ENCODE measurements at regions not wholly inside any gene's neighbourhood (a gene's known extent, or its start where the extent isn't known, plus 50 kb on each side); places are given as distances from the start of the nearest gene placed in this dataset.

GRCh38 chr14:80388980-80389711, 177.8 kb upstream of the DIO2 start:
- DNase-seq (ENCODE audit: low spot score in 2 of 2) (no peak), ATAC-seq (no peak)
- no peak overlapping the region for H3K27ac Mint-ChIP-seq
- peaks cover 0 to 5% of the 10 kb centered on the region in 2 donors for H3K36me3 Mint-ChIP-seq
- peaks cover 4 to 5% of the 10 kb centered on the region in 2 donors for H3K9me3 Mint-ChIP-seq

- no peak for ATAC-seq
- H3K27ac Mint-ChIP-seq, result no peak overlapping the region
These were observed 176.3 kb upstream of the DIO2 start for GRCh38 chr14:80387563-80387981.

DNA sequence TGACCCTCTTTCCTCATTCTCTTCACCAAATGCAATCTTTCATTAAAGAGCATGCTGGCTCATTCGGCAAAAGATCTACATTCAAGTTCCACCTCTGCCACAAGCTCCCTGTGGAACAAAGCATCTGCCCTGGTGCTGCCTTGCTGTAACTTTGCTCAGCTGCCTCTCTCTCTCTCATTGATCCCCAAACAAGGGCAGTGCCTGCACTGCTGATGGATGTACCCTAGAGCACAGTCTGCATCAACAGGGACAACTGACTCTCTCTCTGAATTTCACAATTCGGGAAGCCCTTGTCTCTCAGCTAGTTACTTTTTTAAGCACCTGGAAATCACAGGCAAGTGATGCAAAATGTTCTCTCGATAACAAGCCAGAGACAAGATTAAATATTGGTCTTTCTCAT, 174.0 kb upstream of the DIO2 start:
- ATAC-seq (no peak), DNase-seq (ENCODE audit: low spot score in 2 of 2) (no peak)
- H3K36me3 Mint-ChIP-seq, result peaks cover 0 to 5% of the 10 kb centered on the region in 2 donors
- no peak overlapping the region for H3K27ac Mint-ChIP-seq
- peaks cover 4 to 5% of the 10 kb centered on the region in 2 donors for H3K9me3 Mint-ChIP-seq

More at GRCh38 chr14:80387563-80387981, 176.3 kb upstream of the DIO2 start:
- peaks cover 4 to 5% of the 10 kb centered on the region in 2 donors for H3K9me3 Mint-ChIP-seq
- peaks cover 0 to 5% of the 10 kb centered on the region in 2 donors for H3K36me3 Mint-ChIP-seq
- DNase-seq (ENCODE audit: low spot score in 2 of 2), result no peak

GRCh38 chr14:80383223-80383622, 171.9 kb upstream of the DIO2 start:
- no peak overlapping the region for H3K27ac Mint-ChIP-seq
- peaks cover 5 to 8% of the 10 kb centered on the region in 2 donors for H3K9me3 Mint-ChIP-seq
- peaks cover 0 to 5% of the 10 kb centered on the region in 2 donors for H3K36me3 Mint-ChIP-seq
- DNase-seq (ENCODE audit: low spot score in 2 of 2) (no peak), ATAC-seq (no peak)

DNA sequence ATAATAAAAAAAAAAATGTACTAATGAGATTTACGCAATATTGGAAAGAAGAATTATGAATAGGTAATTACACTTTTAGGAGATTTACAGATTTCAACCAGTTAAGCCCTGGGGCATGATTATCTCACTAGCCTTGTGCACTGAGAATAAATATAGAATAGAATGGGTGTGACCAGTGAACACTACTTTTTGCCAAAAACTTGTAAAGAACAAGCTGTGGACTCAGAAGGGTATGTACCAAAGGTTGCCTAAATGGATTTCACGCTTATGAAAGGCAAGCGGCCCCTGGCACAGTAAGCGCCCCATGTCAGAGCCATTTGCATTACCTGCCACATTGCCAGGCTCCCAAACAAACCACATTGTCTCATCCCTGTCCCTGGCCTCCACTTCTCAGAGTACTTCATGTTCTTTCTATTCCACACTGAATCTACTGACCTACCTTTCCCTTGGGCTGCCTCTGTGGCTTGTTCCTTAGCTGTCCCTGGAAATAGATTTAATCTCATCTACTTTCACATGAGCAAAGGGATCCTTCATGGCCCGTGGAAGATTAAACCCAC, 170.6 kb upstream of the DIO2 start:
- Mint-ChIP-seq H3K9me3 (peaks cover 5 to 8% of the 10 kb centered on the region in 2 donors), H3K27ac (no peak overlapping the region), H3K36me3 (peaks cover 0 to 5% of the 10 kb centered on the region in 2 donors)
- DNase-seq (ENCODE audit: low spot score in 2 of 2) (no peak), ATAC-seq (no peak)

GRCh38 chr14:80379035-80379434, 167.7 kb upstream of the DIO2 start:
- Mint-ChIP-seq H3K27ac (no peak overlapping the region), H3K36me3 (no peaks in the 10 kb centered on the region), H3K9me3 (peaks cover 5 to 7% of the 10 kb centered on the region in 2 donors)
- no peak for DNase-seq (ENCODE audit: low spot score in 2 of 2)
- no peak for ATAC-seq

- peaks cover 10% of the 10 kb centered on the region in 2 donors for H3K9me3 Mint-ChIP-seq
- no peak for DNase-seq (ENCODE audit: low spot score in 2 of 2)
- ATAC-seq, result no peak
- H3K36me3 Mint-ChIP-seq, result no peaks in the 10 kb centered on the region
- no peak overlapping the region for H3K27ac Mint-ChIP-seq
These were observed 166.9 kb upstream of the DIO2 start for GRCh38 chr14:80378084-80378690.

DNA sequence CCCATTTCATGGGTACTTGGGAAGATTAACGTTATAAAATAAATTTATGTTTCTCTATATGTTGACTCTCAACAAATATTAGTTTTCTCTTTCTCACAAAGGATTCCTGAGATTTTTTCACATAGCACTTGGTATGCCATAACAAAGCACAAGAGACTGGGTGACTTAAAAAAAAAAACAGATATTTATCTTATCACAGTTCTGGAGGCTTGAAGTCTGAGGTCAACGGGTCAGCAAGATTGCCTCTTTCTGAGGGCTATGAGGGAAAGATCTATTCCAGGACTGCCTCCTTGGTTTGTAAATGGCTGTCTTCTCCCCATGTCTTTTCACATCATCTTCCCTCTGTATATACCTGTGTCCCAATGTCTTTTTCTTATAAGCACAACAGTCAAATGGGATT, 153.5 kb upstream of the DIO2 start:
- Mint-ChIP-seq H3K36me3 (no peaks in the 10 kb centered on the region), H3K9me3 (peaks cover 6% of the 10 kb centered on the region in 2 donors), H3K27ac (no peak overlapping the region)
- ATAC-seq (no peak), DNase-seq (ENCODE audit: low spot score in 2 of 2) (no peak)

GRCh38 chr14:80364274-80364673, 153.0 kb upstream of the DIO2 start:
- ATAC-seq (no peak), DNase-seq (ENCODE audit: low spot score in 2 of 2) (no peak)
- no peak overlapping the region for H3K27ac Mint-ChIP-seq
- no peaks in the 10 kb centered on the region for H3K36me3 Mint-ChIP-seq
- H3K9me3 Mint-ChIP-seq, result peaks cover 6% of the 10 kb centered on the region in 2 donors

GRCh38 chr14:80358112-80358511, 146.8 kb upstream of the DIO2 start:
- no peak overlapping the region for H3K27ac Mint-ChIP-seq
- ATAC-seq (no peak), DNase-seq (ENCODE audit: low spot score in 2 of 2) (no peak)
- H3K36me3 Mint-ChIP-seq, result no peaks in the 10 kb centered on the region
- H3K9me3 Mint-ChIP-seq, result peaks cover 6 to 12% of the 10 kb centered on the region in 2 donors

- H3K27ac Mint-ChIP-seq, result no peak overlapping the region
- no peaks in the 10 kb centered on the region for H3K36me3 Mint-ChIP-seq
- no peak for DNase-seq (ENCODE audit: low spot score in 2 of 2)
- no peak for ATAC-seq
- H3K9me3 Mint-ChIP-seq, result peaks cover 5 to 10% of the 10 kb centered on the region in 2 donors
These were observed 145.1 kb upstream of the DIO2 start for GRCh38 chr14:80356413-80356812.

DNA sequence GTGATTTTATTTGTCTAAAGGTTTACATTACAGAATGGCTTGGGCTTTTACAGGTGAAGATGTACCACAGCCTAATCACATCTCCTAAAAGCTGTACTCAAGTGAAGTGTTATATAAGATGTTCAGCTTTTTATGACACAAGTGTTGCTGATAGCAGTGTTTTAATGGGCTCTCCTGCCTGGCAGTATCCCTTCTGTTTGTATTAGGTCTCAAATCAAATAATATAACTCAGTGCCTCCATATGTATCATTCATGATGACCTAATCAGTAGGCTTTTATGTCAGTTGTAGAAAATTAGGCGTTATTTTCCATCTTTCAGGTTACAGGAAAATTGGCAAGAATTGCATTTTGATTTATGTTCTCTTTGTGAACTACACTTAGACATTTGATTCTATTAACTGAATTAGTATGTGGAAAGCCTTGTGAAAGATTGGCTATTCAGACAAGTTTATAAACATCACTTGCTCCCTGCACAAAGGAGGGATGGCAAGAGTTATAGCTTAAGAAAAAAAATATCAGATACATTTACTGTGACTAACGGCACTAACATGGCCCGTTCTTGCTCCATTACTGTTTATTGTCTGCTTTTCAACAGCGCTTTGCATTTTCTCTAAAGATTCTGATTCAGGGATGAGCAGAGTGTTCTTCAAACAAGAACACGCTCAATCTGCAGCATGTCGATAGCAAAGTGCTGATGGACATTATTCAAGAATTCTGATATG, 143.7 kb upstream of the DIO2 start:
- ATAC-seq (no peak), DNase-seq (ENCODE audit: low spot score in 2 of 2) (no peak)
- peaks cover under 1 to 6% of the 10 kb centered on the region in 2 donors for H3K9me3 Mint-ChIP-seq
- no peak overlapping the region for H3K27ac Mint-ChIP-seq
- no peaks in the 10 kb centered on the region for H3K36me3 Mint-ChIP-seq

DNA sequence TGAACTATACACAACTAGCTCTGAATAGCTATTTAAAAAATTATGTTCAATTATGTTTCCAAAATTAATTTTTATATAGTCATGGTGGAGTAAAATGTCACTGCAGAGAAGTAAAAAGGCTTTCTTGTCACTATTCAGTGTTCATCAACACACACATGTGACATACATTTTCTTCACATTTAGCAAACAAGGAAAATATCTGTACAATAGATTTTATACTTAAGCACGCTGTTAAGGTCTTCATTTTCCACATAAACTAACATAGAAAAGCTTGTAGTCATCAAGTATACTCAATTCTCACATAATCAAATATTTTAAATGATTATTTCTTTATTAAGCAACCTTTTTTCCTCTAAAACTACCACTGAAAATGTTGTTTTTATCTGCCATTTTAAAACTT, 141.2 kb upstream of the DIO2 start:
- no peak overlapping the region for H3K27ac Mint-ChIP-seq
- H3K36me3 Mint-ChIP-seq, result no peaks in the 10 kb centered on the region
- ATAC-seq (no peak), DNase-seq (ENCODE audit: low spot score in 2 of 2) (no peak)
- H3K9me3 Mint-ChIP-seq, result peaks cover 6 to 10% of the 10 kb centered on the region in 2 donors

DNA sequence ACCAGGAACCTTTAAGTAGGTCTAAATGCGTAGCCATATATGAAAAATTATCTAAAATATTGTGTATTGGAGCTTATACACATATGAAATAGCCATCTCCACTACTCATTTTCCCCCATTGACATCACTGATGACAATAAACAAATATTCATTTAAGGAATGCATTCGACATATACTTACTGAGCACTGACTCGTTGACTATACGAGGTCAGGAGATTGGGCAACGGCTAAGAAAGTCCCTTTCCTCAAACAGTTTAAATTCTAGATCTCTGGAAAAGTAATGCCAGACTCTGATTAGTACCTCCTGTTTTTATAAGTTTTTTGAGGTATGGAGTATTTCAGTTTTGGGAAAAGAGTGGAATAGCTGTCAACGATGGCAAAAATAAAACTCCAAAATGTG, 139.4 kb upstream of the DIO2 start:
- H3K9me3 Mint-ChIP-seq, result peaks cover 6 to 10% of the 10 kb centered on the region in 2 donors
- ATAC-seq (no peak), DNase-seq (ENCODE audit: low spot score in 2 of 2) (no peak)
- no peak overlapping the region for H3K27ac Mint-ChIP-seq
- H3K36me3 Mint-ChIP-seq, result no peaks in the 10 kb centered on the region

- Mint-ChIP-seq H3K36me3 (no peaks in the 10 kb centered on the region), H3K27ac (no peak overlapping the region), H3K9me3 (peaks cover 6 to 18% of the 10 kb centered on the region in 2 donors)
- DNase-seq (ENCODE audit: low spot score in 2 of 2) (no peak), ATAC-seq (no peak)
These were observed 135.1 kb upstream of the DIO2 start for GRCh38 chr14:80346395-80346794.

GRCh38 chr14:80344208-80344607, 132.9 kb upstream of the DIO2 start:
- no peaks in the 10 kb centered on the region for H3K36me3 Mint-ChIP-seq
- DNase-seq (ENCODE audit: low spot score in 2 of 2), result no peak
- ATAC-seq, result no peak
- no peak overlapping the region for H3K27ac Mint-ChIP-seq
- H3K9me3 Mint-ChIP-seq, result peaks cover 22 to 23% of the 10 kb centered on the region in 2 donors

DNA sequence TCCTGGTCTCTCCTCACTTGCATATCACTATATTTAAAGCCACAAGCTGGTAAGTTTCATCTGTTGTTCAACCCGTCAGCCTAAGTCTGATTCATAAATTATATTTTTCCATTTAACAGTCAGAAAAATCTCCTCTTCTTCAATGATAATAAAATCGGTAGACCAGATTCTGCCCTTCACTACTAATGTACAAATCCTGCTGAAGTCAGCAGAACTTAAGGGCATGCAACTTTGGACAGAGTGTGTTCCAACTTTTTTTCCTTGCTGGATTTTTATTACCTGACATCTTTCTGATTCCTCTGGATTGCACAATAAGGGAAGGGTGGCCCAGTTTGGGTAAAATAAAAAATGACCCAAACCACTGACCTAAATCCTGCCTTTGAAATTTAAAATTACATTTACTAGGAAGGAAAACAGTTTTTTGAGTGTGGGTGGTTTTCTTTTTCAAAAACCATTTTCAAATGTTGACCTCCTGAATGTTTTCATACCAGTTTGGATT, 125.4 kb upstream of the DIO2 start:
- no peak for ATAC-seq
- Mint-ChIP-seq H3K9me3 (peaks cover 14 to 16% of the 10 kb centered on the region in 2 donors), H3K27ac (no peak overlapping the region), H3K36me3 (no peaks in the 10 kb centered on the region)
- no peak for DNase-seq (ENCODE audit: low spot score in 2 of 2)

Measured in activated naive CD4-positive, alpha-beta T cell treated with anti-CD3 and anti-CD28 coated beads, Interleukin-2, amount 50 U/mL, for 72 hours (primary cell).